ENCODE measurements at regions not wholly inside any gene's neighbourhood (a gene's known extent, or its start where the extent isn't known, plus 50 kb on each side); places are given as distances from the start of the nearest gene placed in this dataset.

GRCh38 chr10:61067671-61068336, 123.8 kb upstream of the RHOBTB1 start:
- no peak overlapping the region for H2AFZ ChIP-seq (ENCODE audit: low read depth, low read length)
- no peak for DNase-seq
- no peak overlapping the region for H3K9ac ChIP-seq (ENCODE audit: low read depth, low read length)
- TF ChIP-seq EZH2 (IDR thresholded peaks at IDR 0.05; ENCODE audit: borderline replicate concordance, low read depth, low read length, severe bottlenecking) = no peak
- no peak for TF ChIP-seq CTCF (IDR thresholded peaks at IDR 0.05; ENCODE audit: borderline replicate concordance, extremely low read depth, low read length, poor library complexity, severe bottlenecking)
- H3K27ac ChIP-seq (ENCODE audit: low read length) = no peak overlapping the region
- H3K9me3 ChIP-seq (ENCODE audit: insufficient read depth, low read length, severe bottlenecking) = no peaks in the 10 kb centered on the region
- no peaks in the 10 kb centered on the region for H3K36me3 ChIP-seq (ENCODE audit: insufficient read depth, low read length)
- no peaks in the 10 kb centered on the region for H3K27me3 ChIP-seq (ENCODE audit: insufficient read depth, low read length, poor library complexity)
- H3K4me1 ChIP-seq (ENCODE audit: insufficient read depth, low read length) = no peaks in the 10 kb centered on the region
- no peaks in the 10 kb centered on the region for H3K79me2 ChIP-seq (ENCODE audit: insufficient read depth, low read length)
- H3K4me2 ChIP-seq (ENCODE audit: insufficient read depth, low read length) = no peak overlapping the region
- H4K20me1 ChIP-seq (ENCODE audit: insufficient read depth, low read length) = no peaks in the 10 kb centered on the region
- no peak for ATAC-seq (ENCODE audit: insufficient read depth, low read depth)
- H3K4me3 ChIP-seq (ENCODE audit: low read depth in 1 of 2, low read length in 2 of 2) = no peak overlapping the region

- Histone ChIP-seq H3K27me3 (ENCODE audit: insufficient read depth, low read length, poor library complexity) (no peaks in the 10 kb centered on the region), H3K9me3 (ENCODE audit: insufficient read depth, low read length, severe bottlenecking) (no peaks in the 10 kb centered on the region), H3K9ac (ENCODE audit: low read depth, low read length) (no peak overlapping the region), H3K4me3 (ENCODE audit: low read depth in 1 of 2, low read length in 2 of 2) (no peak overlapping the region), H3K4me2 (ENCODE audit: insufficient read depth, low read length) (no peak overlapping the region), H3K4me1 (ENCODE audit: insufficient read depth, low read length) (no peaks in the 10 kb centered on the region), H2AFZ (ENCODE audit: low read depth, low read length) (no peak overlapping the region), H4K20me1 (ENCODE audit: insufficient read depth, low read length) (no peaks in the 10 kb centered on the region), H3K79me2 (ENCODE audit: insufficient read depth, low read length) (no peaks in the 10 kb centered on the region), H3K27ac (ENCODE audit: low read length) (no peak overlapping the region), H3K36me3 (ENCODE audit: insufficient read depth, low read length) (no peaks in the 10 kb centered on the region)
- ATAC-seq (ENCODE audit: insufficient read depth, low read depth) (no peak), DNase-seq (no peak)
- TF ChIP-seq CTCF (IDR thresholded peaks at IDR 0.05; ENCODE audit: borderline replicate concordance, extremely low read depth, low read length, poor library complexity, severe bottlenecking) = no peak
- no peak for TF ChIP-seq EZH2 (IDR thresholded peaks at IDR 0.05; ENCODE audit: borderline replicate concordance, low read depth, low read length, severe bottlenecking)
Observed at GRCh38 chr10:61066661-61067344, 122.8 kb upstream of the RHOBTB1 start.

GRCh38 chr10:61065051-61065450, 121.1 kb upstream of the RHOBTB1 start:
- Histone ChIP-seq H3K27me3 (ENCODE audit: insufficient read depth, low read length, poor library complexity) (no peaks in the 10 kb centered on the region), H2AFZ (ENCODE audit: low read depth, low read length) (no peak overlapping the region), H3K4me3 (ENCODE audit: low read depth in 1 of 2, low read length in 2 of 2) (no peak overlapping the region), H3K79me2 (ENCODE audit: insufficient read depth, low read length) (no peaks in the 10 kb centered on the region), H3K27ac (ENCODE audit: low read length) (no peak overlapping the region), H3K9ac (ENCODE audit: low read depth, low read length) (no peak overlapping the region), H3K36me3 (ENCODE audit: insufficient read depth, low read length) (no peaks in the 10 kb centered on the region), H3K9me3 (ENCODE audit: insufficient read depth, low read length, severe bottlenecking) (no peaks in the 10 kb centered on the region), H3K4me1 (ENCODE audit: insufficient read depth, low read length) (no peaks in the 10 kb centered on the region), H3K4me2 (ENCODE audit: insufficient read depth, low read length) (no peak overlapping the region), H4K20me1 (ENCODE audit: insufficient read depth, low read length) (no peaks in the 10 kb centered on the region)
- no peak for DNase-seq
- TF ChIP-seq CTCF (IDR thresholded peaks at IDR 0.05; ENCODE audit: borderline replicate concordance, extremely low read depth, low read length, poor library complexity, severe bottlenecking) (no peak), EZH2 (IDR thresholded peaks at IDR 0.05; ENCODE audit: borderline replicate concordance, low read depth, low read length, severe bottlenecking) (no peak)
- ATAC-seq (ENCODE audit: insufficient read depth, low read depth) = no peak
